GM21526 (cell line): ENCODE measurements at regions not wholly inside any gene's neighbourhood (a gene's known extent, or its start where the extent isn't known, plus 50 kb on each side); places are given as distances from the start of the nearest gene placed in this dataset.

ENCODE experiments used
- ATAC-seq: cut with Tn5 transposase; IDR thresholded peaks from one replicate; pipeline ENCODE4 v1.9.1; 2021; ENCODE audit warnings: moderate library complexity; ENCODE audit not compliant: unreplicated experiment, low FRiP score

GRCh38 chr14:101039755-101040138, 136.2 kb upstream of the RTL1 start:
- no peak for ATAC-seq

- ATAC-seq: no peak
Measured at GRCh38 chr14:101040538-101041442, 137.3 kb upstream of the RTL1 start.

- no peak for ATAC-seq
Measured at GRCh38 chr14:101043891-101044290, 140.4 kb upstream of the RTL1 start.

- no peak for ATAC-seq
Measured at GRCh38 chr14:101044741-101045140, 141.2 kb upstream of the RTL1 start.

GRCh38 chr14:101045511-101045910, 142.0 kb upstream of the RTL1 start:
- ATAC-seq: no peak

GRCh38 chr14:101046071-101046470, 142.5 kb upstream of the RTL1 start:
- no peak for ATAC-seq

- ATAC-seq: no peak
Measured at GRCh38 chr14:101047326-101047725, 143.8 kb upstream of the RTL1 start.

- no peak for ATAC-seq
Measured at GRCh38 chr14:101048766-101049165, 145.2 kb upstream of the RTL1 start.

GRCh38 chr14:101049511-101049910, 146.0 kb upstream of the RTL1 start:
- ATAC-seq: no peak

- ATAC-seq: no peak
Measured at GRCh38 chr14:101049942-101050341, 146.4 kb upstream of the RTL1 start.

- ATAC-seq: no peak
Measured at GRCh38 chr14:101050901-101051490, 147.5 kb upstream of the RTL1 start.

- no peak for ATAC-seq
Measured at GRCh38 chr14:101054671-101055070, 151.1 kb upstream of the RTL1 start.

- ATAC-seq: no peak
Measured at GRCh38 chr14:101055106-101055662, 151.7 kb upstream of the RTL1 start.

GRCh38 chr14:101055776-101056374, 152.4 kb upstream of the RTL1 start:
- no peak for ATAC-seq

GRCh38 chr14:101056446-101056845, 152.9 kb upstream of the RTL1 start:
- no peak for ATAC-seq

- no peak for ATAC-seq
Measured at GRCh38 chr14:101057394-101057793, 153.9 kb upstream of the RTL1 start.

- ATAC-seq: no peak
Measured at GRCh38 chr14:101058571-101058970, 155.0 kb upstream of the RTL1 start.

GRCh38 chr14:101060171-101060601, 156.7 kb upstream of the RTL1 start:
- no peak for ATAC-seq

- ATAC-seq: no peak
Measured at GRCh38 chr14:101061411-101062064, 158.0 kb upstream of the RTL1 start.

GRCh38 chr14:101062065-101062450, 158.5 kb upstream of the RTL1 start:
- ATAC-seq: no peak

- no peak for ATAC-seq
Measured at GRCh38 chr14:101062601-101063000, 159.1 kb upstream of the RTL1 start.
